Bronchial epithelial cell (primary cell): ENCODE measurements at regions not wholly inside any gene's neighbourhood (a gene's known extent, or its start where the extent isn't known, plus 50 kb on each side); places are given as distances from the start of the nearest gene placed in this dataset.

Experiments
- DNase-seq: peaks from one replicate; pipeline ENCODE4 v3.0.0-alpha.2; 2010; ENCODE audit warnings: low read depth
- FAIRE-seq: peaks from 2 replicates; lab custom pipeline; 2011; peaks lifted over from hg19 to GRCh38; lab: Jason Lieb, UNC
- H3K27me3 ChIP-seq: 2 replicates; pipeline ENCODE4 v1.5.1; 2011; ENCODE audit warnings: low read length; ENCODE audit not compliant: control insufficient read depth, insufficient read depth
- H3K36me3 ChIP-seq: 2 replicates; pipeline ENCODE4 v1.5.1; 2011; ENCODE audit warnings: low read length; ENCODE audit not compliant: control insufficient read depth, insufficient read depth
- H3K4me3 ChIP-seq: 2 replicates; pipeline ENCODE4 v1.5.1; 2011; ENCODE audit warnings: mild to moderate bottlenecking, low read depth, low read length, control low read depth
- CTCF ChIP-seq: IDR thresholded peaks from 2 replicates; pipeline ENCODE4 v1.5.1; 2011; ENCODE audit warnings: mild to moderate bottlenecking, moderate library complexity, low read length, control low read depth, inconsistent platforms; ENCODE audit not compliant: insufficient read depth, severe bottlenecking

- no peaks in the 10 kb centered on the region for H3K27me3 ChIP-seq
- H3K4me3 ChIP-seq, result no peak overlapping the region
- no peak for TF ChIP-seq CTCF
- H3K36me3 ChIP-seq, result no peaks in the 10 kb centered on the region
- no peak for FAIRE-seq
- no peak for DNase-seq
These were observed 483.4 kb downstream of the ZNF608 start for GRCh38 chr5:124262991-124263571.

- Histone ChIP-seq H3K36me3 (no peaks in the 10 kb centered on the region), H3K4me3 (no peak overlapping the region), H3K27me3 (no peaks in the 10 kb centered on the region)
- no peak for DNase-seq
- no peak for FAIRE-seq
- TF ChIP-seq CTCF, result no peak
These were observed 484.0 kb downstream of the ZNF608 start for GRCh38 chr5:124262470-124262869.

GRCh38 chr5:124261848-124262247 is 484.6 kb downstream of the ZNF608 start:
- FAIRE-seq (no peak), DNase-seq (no peak)
- Histone ChIP-seq H3K27me3 (no peaks in the 10 kb centered on the region), H3K4me3 (no peak overlapping the region), H3K36me3 (no peaks in the 10 kb centered on the region)
- TF ChIP-seq CTCF, result no peak

- DNase-seq, result no peak
- Histone ChIP-seq H3K4me3 (no peak overlapping the region), H3K36me3 (no peaks in the 10 kb centered on the region), H3K27me3 (no peaks in the 10 kb centered on the region)
- TF ChIP-seq CTCF, result no peak
- no peak for FAIRE-seq
These were observed 485.4 kb downstream of the ZNF608 start for GRCh38 chr5:124260921-124261515.

- no peak for TF ChIP-seq CTCF
- Histone ChIP-seq H3K27me3 (no peaks in the 10 kb centered on the region), H3K4me3 (no peak overlapping the region), H3K36me3 (no peaks in the 10 kb centered on the region)
- FAIRE-seq (no peak), DNase-seq (no peak)
These were observed 487.4 kb downstream of the ZNF608 start for GRCh38 chr5:124259017-124259416.

GRCh38 chr5:124257048-124257447 is 489.4 kb downstream of the ZNF608 start:
- TF ChIP-seq CTCF, result no peak
- Histone ChIP-seq H3K27me3 (no peaks in the 10 kb centered on the region), H3K36me3 (no peaks in the 10 kb centered on the region), H3K4me3 (no peak overlapping the region)
- DNase-seq (no peak), FAIRE-seq (no peak)
